ENCODE measurements at regions not wholly inside any gene's neighbourhood (a gene's known extent, or its start where the extent isn't known, plus 50 kb on each side); places are given as distances from the start of the nearest gene placed in this dataset.
"Not testable (repeated sequence)": the region's sequence is repeated elsewhere in the genome, so short reads cannot be mapped to it uniquely, and the experiment has no call there.

GRCh38 chr1:29621826-29622435 is 385.6 kb downstream of the PTPRU start:
- no peak for DNase-seq (ENCODE audit: low spot score)

- DNase-seq (ENCODE audit: low spot score), result no peak
These were observed 384.3 kb downstream of the PTPRU start for GRCh38 chr1:29620631-29621030.

- no peak for DNase-seq (ENCODE audit: low spot score)
These were observed 370.9 kb downstream of the PTPRU start for GRCh38 chr1:29607236-29607635.

GRCh38 chr1:29604796-29605195 is 368.5 kb downstream of the PTPRU start:
- not testable (repeated sequence) for DNase-seq (ENCODE audit: low spot score)

- DNase-seq (ENCODE audit: low spot score), result no peak
These were observed 367.3 kb downstream of the PTPRU start for GRCh38 chr1:29603622-29604021.

GRCh38 chr1:29602203-29602602 is 365.9 kb downstream of the PTPRU start:
- DNase-seq (ENCODE audit: low spot score), result no peak

GRCh38 chr1:29601021-29601420 is 364.7 kb downstream of the PTPRU start:
- no peak for DNase-seq (ENCODE audit: low spot score)

GRCh38 chr1:29599826-29600225 is 363.5 kb downstream of the PTPRU start:
- DNase-seq (ENCODE audit: low spot score), result no peak

GRCh38 chr1:29599071-29599470 is 362.7 kb downstream of the PTPRU start:
- no peak for DNase-seq (ENCODE audit: low spot score)

GRCh38 chr1:29597861-29598260 is 361.5 kb downstream of the PTPRU start:
- no peak for DNase-seq (ENCODE audit: low spot score)

- DNase-seq (ENCODE audit: low spot score), result no peak
These were observed 357.5 kb downstream of the PTPRU start for GRCh38 chr1:29593601-29594382.

GRCh38 chr1:29592731-29593130 is 356.4 kb downstream of the PTPRU start:
- no peak for DNase-seq (ENCODE audit: low spot score)

- DNase-seq (ENCODE audit: low spot score), result no peak
These were observed 355.9 kb downstream of the PTPRU start for GRCh38 chr1:29592261-29592615.

- no peak for DNase-seq (ENCODE audit: low spot score)
These were observed 355.4 kb downstream of the PTPRU start for GRCh38 chr1:29591601-29592260.

GRCh38 chr1:29590583-29591565 is 354.6 kb downstream of the PTPRU start:
- DNase-seq (ENCODE audit: low spot score), result no peak

- DNase-seq (ENCODE audit: low spot score), result not testable (repeated sequence)
These were observed 353.4 kb downstream of the PTPRU start for GRCh38 chr1:29589716-29590115.

- DNase-seq (ENCODE audit: low spot score), result no peak
These were observed 350.8 kb downstream of the PTPRU start for GRCh38 chr1:29586991-29587745.

GRCh38 chr1:29586215-29586614 is 349.9 kb downstream of the PTPRU start:
- no peak for DNase-seq (ENCODE audit: low spot score)

GRCh38 chr1:29585656-29586055 is 349.3 kb downstream of the PTPRU start:
- DNase-seq (ENCODE audit: low spot score), result no peak

GRCh38 chr1:29585201-29585600 is 348.9 kb downstream of the PTPRU start:
- DNase-seq (ENCODE audit: low spot score), result no peak

GRCh38 chr1:29584776-29585175 is 348.5 kb downstream of the PTPRU start:
- DNase-seq (ENCODE audit: low spot score), result no peak

All from umbilical cord (tissue), 1 donor.